ENCODE measurements at regions not wholly inside any gene's neighbourhood (a gene's known extent, or its start where the extent isn't known, plus 50 kb on each side); places are given as distances from the start of the nearest gene placed in this dataset.

DNA sequence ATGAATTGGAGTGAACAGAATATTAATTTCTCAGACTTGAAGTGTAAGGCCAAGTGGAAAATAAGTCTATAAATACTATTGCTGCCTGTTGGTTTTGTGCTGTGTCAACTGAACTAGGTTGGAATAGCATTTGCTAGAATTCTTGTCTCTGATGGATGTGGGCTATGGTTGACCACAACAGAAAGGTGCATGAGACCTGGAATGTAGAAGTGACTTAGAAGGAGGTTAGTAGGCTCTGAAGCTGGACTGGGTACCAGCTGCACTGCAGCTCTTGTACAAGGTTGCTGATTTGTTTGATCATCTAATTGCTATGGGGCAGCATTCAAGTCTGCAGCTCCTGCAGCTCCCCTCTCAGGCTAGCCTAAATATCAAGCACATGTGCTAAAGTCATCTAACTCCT lies 479.0 kb upstream of the NRSN1 start:
- H4K20me1 ChIP-seq (ENCODE audit: insufficient read depth, low read length), result no peaks in the 10 kb centered on the region
- H3K23ac ChIP-seq (ENCODE audit: low read depth, low read length), result no peak overlapping the region
- no peaks in the 10 kb centered on the region for H3K36me3 ChIP-seq (ENCODE audit: control insufficient read depth, insufficient read depth, low read length)
- H3K27me3 ChIP-seq (ENCODE audit: control insufficient read depth, insufficient read depth, low read length), result no peaks in the 10 kb centered on the region
- no peak overlapping the region for H3K27ac ChIP-seq (ENCODE audit: insufficient read depth, low read length)
- POLR2A ChIA-PET (ENCODE audit: unreplicated experiment), result no interaction called here
- no peak overlapping the region for H4K91ac ChIP-seq (ENCODE audit: insufficient read depth, low read depth, low read length)
- no peak overlapping the region for H2BK120ac ChIP-seq (ENCODE audit: low read depth, low read length)
- no peak overlapping the region for H3K4me2 ChIP-seq (ENCODE audit: low read depth, low read length)
- dilution Hi-C loops (cut with HindIII; ENCODE audit: low sequenced_read_pairs, unreplicated experiment), result no loop called here
- intact Hi-C loops (cut with micrococcal nuclease), result no loop called here
- no TSS peak for BruUV-seq (replicated peaks)
- H3K79me1 ChIP-seq (ENCODE audit: low read depth in 1 of 2, low read length in 2 of 2), result no peaks in the 10 kb centered on the region
- no peak overlapping the region for H2AK5ac ChIP-seq (ENCODE audit: low read depth, low read length)
- H3K4me3 ChIP-seq (ENCODE audit: insufficient read depth, low read depth, low read length), result no peak overlapping the region
- H2AFZ ChIP-seq (replicated peaks; ENCODE audit: low read length, poor library complexity), result no peak overlapping the region
- DNase-seq, result no peak
- no peak overlapping the region for H2BK15ac ChIP-seq (ENCODE audit: low read depth, low read length)
- no peak overlapping the region for H3K4ac ChIP-seq (ENCODE audit: low read depth, low read length)
- no peak overlapping the region for H4K8ac ChIP-seq (ENCODE audit: low read depth in 2 of 2, low read length in 2 of 2)
- H3K18ac ChIP-seq (ENCODE audit: low read depth, low read length), result no peak overlapping the region
- H3K9me3 ChIP-seq (ENCODE audit: control insufficient read depth, insufficient read depth, low read length), result no peaks in the 10 kb centered on the region; the same call in 1 of the 2 replicates
- ATAC-seq (ENCODE audit: low read depth), result no peak
- no peak overlapping the region for H3K56ac ChIP-seq (ENCODE audit: extremely low read depth, insufficient read depth, low read length)
- H4K5ac ChIP-seq (ENCODE audit: low read depth, low read length), result no peak overlapping the region
- CTCF ChIA-PET, result no interaction called here
- H2BK20ac ChIP-seq (ENCODE audit: low read depth, low read length), result no peak overlapping the region
- in situ Hi-C loops (cut with MboI; ENCODE audit: low sequenced_read_pairs), result no loop called here
- TF ChIP-seq POLR2A (IDR thresholded peaks at IDR 0.05; ENCODE audit: low read depth, low read length) (no peak), MAFK (IDR thresholded peaks at IDR 0.05; ENCODE audit: low read depth, low read length) (no peak), RCOR1 (IDR thresholded peaks at IDR 0.05; ENCODE audit: insufficient replicate concordance, low read length) (no peak), CEBPB (IDR thresholded peaks at IDR 0.05; ENCODE audit: low read depth, low read length) (no peak), MAZ (IDR thresholded peaks at IDR 0.05; ENCODE audit: borderline replicate concordance, low read depth, low read length) (no peak), CHD1 (IDR thresholded peaks at IDR 0.05; ENCODE audit: low read depth, low read length) (no peak), SMC3 (IDR thresholded peaks at IDR 0.05; ENCODE audit: low read depth, low read length) (no peak), MXI1 (IDR thresholded peaks at IDR 0.05; ENCODE audit: borderline replicate concordance, low read depth, low read length) (no peak), FOS (IDR thresholded peaks at IDR 0.05; ENCODE audit: low read depth, low read length) (no peak), RFX5 (IDR thresholded peaks at IDR 0.05; ENCODE audit: low read depth, low read length) (no peak), BHLHE40 (IDR thresholded peaks at IDR 0.05; ENCODE audit: low read depth, low read length) (no peak)
- TF ChIP-seq, protein P1, sequence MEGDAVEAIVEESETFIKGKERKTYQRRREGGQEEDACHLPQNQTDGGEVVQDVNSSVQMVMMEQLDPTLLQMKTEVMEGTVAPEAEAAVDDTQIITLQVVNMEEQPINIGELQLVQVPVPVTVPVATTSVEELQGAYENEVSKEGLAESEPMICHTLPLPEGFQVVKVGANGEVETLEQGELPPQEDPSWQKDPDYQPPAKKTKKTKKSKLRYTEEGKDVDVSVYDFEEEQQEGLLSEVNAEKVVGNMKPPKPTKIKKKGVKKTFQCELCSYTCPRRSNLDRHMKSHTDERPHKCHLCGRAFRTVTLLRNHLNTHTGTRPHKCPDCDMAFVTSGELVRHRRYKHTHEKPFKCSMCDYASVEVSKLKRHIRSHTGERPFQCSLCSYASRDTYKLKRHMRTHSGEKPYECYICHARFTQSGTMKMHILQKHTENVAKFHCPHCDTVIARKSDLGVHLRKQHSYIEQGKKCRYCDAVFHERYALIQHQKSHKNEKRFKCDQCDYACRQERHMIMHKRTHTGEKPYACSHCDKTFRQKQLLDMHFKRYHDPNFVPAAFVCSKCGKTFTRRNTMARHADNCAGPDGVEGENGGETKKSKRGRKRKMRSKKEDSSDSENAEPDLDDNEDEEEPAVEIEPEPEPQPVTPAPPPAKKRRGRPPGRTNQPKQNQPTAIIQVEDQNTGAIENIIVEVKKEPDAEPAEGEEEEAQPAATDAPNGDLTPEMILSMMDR (conservative IDR thresholded peaks at IDR 0.05; ENCODE audit: low read depth, low read length), result no peak
- TF ChIP-seq, protein P2, sequence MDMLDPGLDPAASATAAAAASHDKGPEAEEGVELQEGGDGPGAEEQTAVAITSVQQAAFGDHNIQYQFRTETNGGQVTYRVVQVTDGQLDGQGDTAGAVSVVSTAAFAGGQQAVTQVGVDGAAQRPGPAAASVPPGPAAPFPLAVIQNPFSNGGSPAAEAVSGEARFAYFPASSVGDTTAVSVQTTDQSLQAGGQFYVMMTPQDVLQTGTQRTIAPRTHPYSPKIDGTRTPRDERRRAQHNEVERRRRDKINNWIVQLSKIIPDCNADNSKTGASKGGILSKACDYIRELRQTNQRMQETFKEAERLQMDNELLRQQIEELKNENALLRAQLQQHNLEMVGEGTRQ (IDR thresholded peaks at IDR 0.05; ENCODE audit: low read depth, low read length), result no peak
- TF ChIP-seq, protein P3, sequence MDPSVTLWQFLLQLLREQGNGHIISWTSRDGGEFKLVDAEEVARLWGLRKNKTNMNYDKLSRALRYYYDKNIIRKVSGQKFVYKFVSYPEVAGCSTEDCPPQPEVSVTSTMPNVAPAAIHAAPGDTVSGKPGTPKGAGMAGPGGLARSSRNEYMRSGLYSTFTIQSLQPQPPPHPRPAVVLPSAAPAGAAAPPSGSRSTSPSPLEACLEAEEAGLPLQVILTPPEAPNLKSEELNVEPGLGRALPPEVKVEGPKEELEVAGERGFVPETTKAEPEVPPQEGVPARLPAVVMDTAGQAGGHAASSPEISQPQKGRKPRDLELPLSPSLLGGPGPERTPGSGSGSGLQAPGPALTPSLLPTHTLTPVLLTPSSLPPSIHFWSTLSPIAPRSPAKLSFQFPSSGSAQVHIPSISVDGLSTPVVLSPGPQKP (IDR thresholded peaks at IDR 0.05; ENCODE audit: borderline replicate concordance, low read depth, low read length), result no peak
- H3K9me1 ChIP-seq (ENCODE audit: insufficient read depth, low read length), result no peaks in the 10 kb centered on the region
- no peak overlapping the region for H2AK9ac ChIP-seq (replicated peaks; ENCODE audit: low read depth, low read length, poor library complexity)
- H3K9ac ChIP-seq (ENCODE audit: low read depth, low read length), result no peak overlapping the region
- H2BK5ac ChIP-seq (ENCODE audit: low read depth, low read length, poor library complexity, severe bottlenecking), result no peak overlapping the region
- H3K14ac ChIP-seq (replicated peaks; ENCODE audit: low read depth, low read length), result no peak overlapping the region
- H3K4me1 ChIP-seq (ENCODE audit: control insufficient read depth, insufficient read depth, low read length), result no peaks in the 10 kb centered on the region
